T-cell (primary cell): ENCODE measurements at regions not wholly inside any gene's neighbourhood (a gene's known extent, or its start where the extent isn't known, plus 50 kb on each side); places are given as distances from the start of the nearest gene placed in this dataset.

Experiments used
- ATAC-seq, 4 experiments: fragments of 200-7000 bp in 3 of 4; fragments of 150-1000 bp in 1 of 4; cut with Tn5 transposase; replicated peaks in 1 of 4; 1 replicate in 3 of 4; 2 replicates in 1 of 4; pipeline ENCODE4 v1.10.0; 2021; ENCODE audit warnings: moderate library complexity in 3 of 4, mild to moderate bottlenecking in 2 of 4, moderate number of reproducible peaks in 1 of 4
- CTCF ChIA-PET, 2 donors: fragments of 300-600 bp; sonication (Branson Sonifier 250); formaldehyde crosslinking; loops; one replicate each; lab custom pipeline; 2022; ENCODE audit warnings: antibody characterized with exemption in 2 of 2; lab: Charles Lee
- POLR2A ChIA-PET, 2 donors: fragments of 300-600 bp; sonication (Branson Sonifier 250); formaldehyde crosslinking; loops; one replicate each; lab custom pipeline; 2022; ENCODE audit warnings: antibody characterized with exemption in 2 of 2; lab: Charles Lee
- DNase-seq, 35 experiments: peaks; one replicate each; pipeline versions ENCODE4 v3.0.0 to v3.0.0-alpha.2; 2013 to 2023
- H3K27ac ChIP-seq: one replicate; pipeline ENCODE4 v1.5.1; 2013; ENCODE audit warnings: low read length
- H3K27me3 ChIP-seq, 2 experiments: replicated peaks in 1 of 2; 1 replicate in 1 of 2; 2 replicates in 1 of 2; pipeline versions ENCODE4 v1.6.1 to v1.7.0; 2013; ENCODE audit warnings: low read length in 1 of 2, mixed read lengths in 1 of 2; ENCODE audit not compliant: control insufficient read depth in 2 of 2, insufficient read depth in 2 of 2; ENCODE audit errors: extremely low read depth in 1 of 2
- H3K36me3 ChIP-seq, 2 donors: 1 replicate in 1 of 2; 2 replicates in 1 of 2; pipeline versions ENCODE4 v1.6.1 to v1.7.0; 2013; ENCODE audit warnings: low read length in 1 of 2; ENCODE audit not compliant: control insufficient read depth in 2 of 2, insufficient read depth in 1 of 2; ENCODE audit errors: extremely low read depth in 1 of 2
- H3K4me1 ChIP-seq, 2 experiments: 1 replicate in 1 of 2; 2 replicates in 1 of 2; pipeline versions ENCODE4 v1.6.1 to v1.7.0; 2013; ENCODE audit warnings: low read length in 2 of 2, mixed read lengths in 1 of 2; ENCODE audit not compliant: insufficient read depth in 2 of 2, control insufficient read depth in 1 of 2; ENCODE audit errors: extremely low read depth in 1 of 2
- H3K4me3 ChIP-seq, 2 donors: 1 replicate in 1 of 2; 2 replicates in 1 of 2; pipeline versions ENCODE4 v1.5.1 to v1.7.0; 2013; ENCODE audit warnings: mild to moderate bottlenecking in 2 of 2, low read length in 1 of 2, moderate library complexity in 1 of 2; ENCODE audit not compliant: control insufficient read depth in 1 of 2; ENCODE audit errors: extremely low read depth in 1 of 2
- H3K9me3 ChIP-seq: 2 replicates; pipeline ENCODE4 v1.7.0; 2013
- H3K27ac Mint-ChIP-seq, 2 donors: one replicate each; pipeline ENCODE4 v1.8.0; 2020 to 2021; ENCODE audit warnings: mild to moderate bottlenecking in 2 of 2, mixed read lengths in 2 of 2
- H3K27me3 Mint-ChIP-seq, 2 donors: one replicate each; pipeline ENCODE4 v1.8.0; 2021 to 2022; ENCODE audit warnings: mixed read lengths in 2 of 2
- H3K36me3 Mint-ChIP-seq: one replicate; pipeline ENCODE4 v1.8.0; 2021; ENCODE audit warnings: mixed read lengths
- H3K4me1 Mint-ChIP-seq, 3 donors: one replicate each; pipeline ENCODE4 v1.8.0; 2020 to 2022; ENCODE audit warnings: mixed read lengths in 3 of 3, mild to moderate bottlenecking in 1 of 3
- H3K4me3 Mint-ChIP-seq, 3 donors: one replicate each; pipeline ENCODE4 v1.8.0; 2020 to 2022; ENCODE audit warnings: mild to moderate bottlenecking in 3 of 3, mixed read lengths in 3 of 3, moderate library complexity in 3 of 3
- H3K9me3 Mint-ChIP-seq, 3 donors: one replicate each; pipeline ENCODE4 v1.8.0; 2020 to 2022; ENCODE audit warnings: mixed read lengths in 3 of 3
- WGBS: methylation state at CpG from one replicate; pipeline ENCODE4 v1.1.5; 2013; ENCODE audit warnings: missing lambda C conversion rate; ENCODE audit not compliant: insufficient coverage; 5-methylcytosine and 5-hydroxymethylcytosine counted together

- Histone ChIP-seq H3K36me3 (no peaks in the 10 kb centered on the region), H3K27ac (no peak overlapping the region), H3K4me3 (no peak overlapping the region), H3K27me3 (no peaks in the 10 kb centered on the region), H3K9me3 (no peaks in the 10 kb centered on the region), H3K4me1 (peaks cover 3 to 6% of the 10 kb centered on the region in 2 experiments)
- H3K4me3 Mint-ChIP-seq, result no peak overlapping the region
- H3K9me3 Mint-ChIP-seq, result peaks cover 0 to 12% (median 7%) of the 10 kb centered on the region in 3 donors
- H3K27ac Mint-ChIP-seq, result no peak overlapping the region
- ChIA-PET POLR2A (interaction anchor here in 1 of 2 donors (0.6 kb wide), 1 partner anchor 84 kb away, joined by 3 read pairs; no protein-coding TSS in a partner anchor), CTCF (interaction anchor here in 1 of 2 donors (0.7 kb wide), 2 partner anchors 27 to 376 kb away, joined by 3 read pairs; no protein-coding TSS in a partner anchor)
- H3K36me3 Mint-ChIP-seq, result peaks cover 4% of the 10 kb centered on the region
- no peak for ATAC-seq
- H3K27me3 Mint-ChIP-seq, result peaks cover 3 to 5% of the 10 kb centered on the region in 2 donors
- H3K4me1 Mint-ChIP-seq, result peaks cover 0 to 4% (median 3%) of the 10 kb centered on the region in 3 donors
- 50% methylated on average over 1 of the region's 4 CpGs for WGBS
- DNase-seq, result no peak
These were observed 502.4 kb downstream of the GADD45G start for GRCh38 chr9:90107040-90107725.

GRCh38 chr9:90107726-90108655, 503.2 kb downstream of the GADD45G start:
- ATAC-seq (no peak), DNase-seq (no peak)
- Mint-ChIP-seq H3K27me3 (peaks cover 2 to 7% of the 10 kb centered on the region in 2 donors), H3K27ac (no peak overlapping the region), H3K9me3 (peaks cover 0 to 12% (median 7%) of the 10 kb centered on the region in 3 donors), H3K4me1 (no peaks in the 10 kb centered on the region), H3K4me3 (no peak overlapping the region), H3K36me3 (peaks cover 4% of the 10 kb centered on the region)
- POLR2A ChIA-PET, result no interaction called here
- 53% methylated on average over 4 of the region's 7 CpGs for WGBS
- Histone ChIP-seq H3K27ac (no peak overlapping the region), H3K9me3 (no peaks in the 10 kb centered on the region), H3K36me3 (no peaks in the 10 kb centered on the region), H3K27me3 (no peaks in the 10 kb centered on the region), H3K4me3 (no peak overlapping the region), H3K4me1 (peaks cover 0 to 6% of the 10 kb centered on the region in 2 experiments)
- CTCF ChIA-PET, result no interaction called here

- Histone ChIP-seq H3K9me3 (no peaks in the 10 kb centered on the region), H3K4me3 (no peak overlapping the region), H3K4me1 (no peaks in the 10 kb centered on the region), H3K27ac (no peak overlapping the region), H3K36me3 (no peaks in the 10 kb centered on the region), H3K27me3 (no peaks in the 10 kb centered on the region)
- DNase-seq (no peak), ATAC-seq (no peak)
- 75% methylated on average over 2 of the region's 4 CpGs for WGBS
- Mint-ChIP-seq H3K4me1 (no peaks in the 10 kb centered on the region), H3K9me3 (peaks cover 0 to 12% (median 7%) of the 10 kb centered on the region in 3 donors), H3K27me3 (peaks cover 2 to 24% of the 10 kb centered on the region in 2 donors), H3K27ac (no peak overlapping the region), H3K36me3 (peaks cover 4% of the 10 kb centered on the region), H3K4me3 (no peak overlapping the region)
- CTCF ChIA-PET, result no interaction called here
- POLR2A ChIA-PET, result no interaction called here
These were observed 508.0 kb downstream of the GADD45G start for GRCh38 chr9:90112788-90113187.

GRCh38 chr9:90114641-90115425, 510.0 kb downstream of the GADD45G start:
- ChIA-PET CTCF (no interaction called here), POLR2A (no interaction called here)
- peaks cover 0 to 22% of the 10 kb centered on the region in 2 donors for H3K27me3 Mint-ChIP-seq
- no peak overlapping the region for H3K4me3 ChIP-seq
- no CpG with 5 or more reads among the region's 4 CpGs for WGBS
- no peak overlapping the region for H3K27ac Mint-ChIP-seq
- H3K9me3 Mint-ChIP-seq, result peaks cover 0 to 3% (median 0%) of the 10 kb centered on the region in 3 donors
- H3K27ac ChIP-seq, result no peak overlapping the region
- ATAC-seq (no peak), DNase-seq (no peak)
- H3K4me3 Mint-ChIP-seq, result no peak overlapping the region
- no peaks in the 10 kb centered on the region for H3K4me1 Mint-ChIP-seq
- H3K4me1 ChIP-seq, result no peaks in the 10 kb centered on the region
- H3K27me3 ChIP-seq, result no peaks in the 10 kb centered on the region
- H3K9me3 ChIP-seq, result no peaks in the 10 kb centered on the region
- H3K36me3 Mint-ChIP-seq, result peaks cover 2% of the 10 kb centered on the region
- no peaks in the 10 kb centered on the region for H3K36me3 ChIP-seq

- ATAC-seq (no peak), DNase-seq (no peak)
- H3K4me1 Mint-ChIP-seq, result no peaks in the 10 kb centered on the region
- H3K4me3 ChIP-seq, result no peak overlapping the region
- H3K4me3 Mint-ChIP-seq, result no peak overlapping the region
- H3K27ac Mint-ChIP-seq, result no peak overlapping the region
- H3K27me3 ChIP-seq, result peaks cover 0 to 2% of the 10 kb centered on the region in 2 experiments
- H3K4me1 ChIP-seq, result no peaks in the 10 kb centered on the region
- ChIA-PET POLR2A (no interaction called here), CTCF (interaction anchor here in 1 of 2 donors (0.7 kb wide), 1 partner anchor 121 kb away, joined by 3 read pairs; no protein-coding TSS in a partner anchor)
- no peaks in the 10 kb centered on the region for H3K36me3 Mint-ChIP-seq
- peaks cover 7 to 12% of the 10 kb centered on the region in 2 donors for H3K27me3 Mint-ChIP-seq
- WGBS, result 80% methylated on average over 2 of the region's 7 CpGs
- H3K9me3 ChIP-seq, result no peaks in the 10 kb centered on the region
- no peaks in the 10 kb centered on the region for H3K36me3 ChIP-seq
- peaks cover 0 to 9% (median 0%) of the 10 kb centered on the region in 3 donors for H3K9me3 Mint-ChIP-seq
- no peak overlapping the region for H3K27ac ChIP-seq
These were observed 517.0 kb downstream of the GADD45G start for GRCh38 chr9:90121762-90122161.

- Mint-ChIP-seq H3K36me3 (no peaks in the 10 kb centered on the region), H3K9me3 (peaks cover 0 to 9% (median 0%) of the 10 kb centered on the region in 3 donors), H3K4me3 (no peak overlapping the region), H3K27me3 (peaks cover 28 to 30% of the 10 kb centered on the region in 2 donors), H3K27ac (no peak overlapping the region), H3K4me1 (no peaks in the 10 kb centered on the region)
- Histone ChIP-seq H3K9me3 (no peaks in the 10 kb centered on the region), H3K36me3 (no peaks in the 10 kb centered on the region), H3K27ac (no peak overlapping the region), H3K4me3 (no peak overlapping the region), H3K27me3 (peaks cover 0 to 2% of the 10 kb centered on the region in 2 experiments), H3K4me1 (no peaks in the 10 kb centered on the region)
- ChIA-PET POLR2A (no interaction called here), CTCF (no interaction called here)
- DNase-seq (no peak), ATAC-seq (no peak)
- no CpG with 5 or more reads among the region's 1 CpG for WGBS
These were observed 517.7 kb downstream of the DIRAS2 start for GRCh38 chr9:90124961-90125360.
